Activated CD4-positive, CD25-positive, alpha-beta regulatory T cell (primary cell): ENCODE measurements at regions not wholly inside any gene's neighbourhood (a gene's known extent, or its start where the extent isn't known, plus 50 kb on each side); places are given as distances from the start of the nearest gene placed in this dataset.

Source experiments
- DNase-seq, 4 experiments: peaks; one replicate each; lab custom pipeline; 2025; lab: John Stamatoyannopoulos, UW

GRCh38 chr21:15370462-15370975 lies 305.7 kb upstream of the NRIP1 start:
- no peak for DNase-seq

- no peak for DNase-seq
Observed at GRCh38 chr21:15373941-15374340, 309.1 kb upstream of the NRIP1 start.

- no peak for DNase-seq
Observed at GRCh38 chr21:15379776-15380175, 315.0 kb upstream of the NRIP1 start.

- no peak for DNase-seq
Observed at GRCh38 chr21:15383588-15383987, 318.8 kb upstream of the NRIP1 start.

GRCh38 chr21:15390049-15390448 lies 325.2 kb upstream of the NRIP1 start:
- DNase-seq: no peak

- DNase-seq: no peak
Observed at GRCh38 chr21:15397258-15397657, 332.5 kb upstream of the NRIP1 start.

- no peak for DNase-seq
Observed at GRCh38 chr21:15400905-15401304, 328.9 kb upstream of the USP25 start.

GRCh38 chr21:15401331-15401730 lies 328.5 kb upstream of the USP25 start:
- DNase-seq: no peak

- DNase-seq: no peak
Observed at GRCh38 chr21:15405214-15405613, 324.6 kb upstream of the USP25 start.

- DNase-seq: no peak
Observed at GRCh38 chr21:15406791-15407190, 323.0 kb upstream of the USP25 start.

GRCh38 chr21:15407585-15407984 lies 322.2 kb upstream of the USP25 start:
- DNase-seq: no peak

GRCh38 chr21:15408089-15408488 lies 321.7 kb upstream of the USP25 start:
- no peak for DNase-seq

- DNase-seq: no peak
Observed at GRCh38 chr21:15409031-15409430, 320.8 kb upstream of the USP25 start.

GRCh38 chr21:15410853-15411252 lies 318.9 kb upstream of the USP25 start:
- no peak for DNase-seq

GRCh38 chr21:15414057-15414456 lies 315.7 kb upstream of the USP25 start:
- DNase-seq: no peak

GRCh38 chr21:15415541-15416261 lies 314.1 kb upstream of the USP25 start:
- no peak for DNase-seq

GRCh38 chr21:15421441-15421881 lies 308.3 kb upstream of the USP25 start:
- DNase-seq: no peak

GRCh38 chr21:15421947-15422346 lies 307.8 kb upstream of the USP25 start:
- DNase-seq: no peak

- DNase-seq: no peak
Observed at GRCh38 chr21:15422783-15423182, 307.0 kb upstream of the USP25 start.

GRCh38 chr21:15423676-15424445 lies 305.9 kb upstream of the USP25 start:
- no peak for DNase-seq

GRCh38 chr21:15425049-15425448 lies 304.7 kb upstream of the USP25 start:
- DNase-seq: no peak

- DNase-seq: no peak
Observed at GRCh38 chr21:15430023-15430422, 299.8 kb upstream of the USP25 start.

- DNase-seq: no peak
Observed at GRCh38 chr21:15430577-15430976, 299.2 kb upstream of the USP25 start.
